GM18873 (cell line): ENCODE measurements at regions not wholly inside any gene's neighbourhood (a gene's known extent, or its start where the extent isn't known, plus 50 kb on each side); places are given as distances from the start of the nearest gene placed in this dataset.

Experiments used
- ATAC-seq: cut with Tn5 transposase; IDR thresholded peaks from one replicate; pipeline ENCODE4 v1.9.1; 2021; ENCODE audit warnings: mild to moderate bottlenecking, moderate library complexity, moderate number of reproducible peaks; ENCODE audit not compliant: unreplicated experiment, low FRiP score

GRCh38 chr9:86798966-86799365 lies 148.3 kb downstream of the GAS1 start:
- no peak for ATAC-seq

GRCh38 chr9:86796666-86797065 lies 150.6 kb downstream of the GAS1 start:
- ATAC-seq: no peak

GRCh38 chr9:86795823-86796553 lies 151.3 kb downstream of the GAS1 start:
- ATAC-seq: no peak

GRCh38 chr9:86795047-86795442 lies 152.3 kb downstream of the GAS1 start:
- ATAC-seq: no peak

GRCh38 chr9:86794391-86795046 lies 152.8 kb downstream of the GAS1 start:
- no peak for ATAC-seq

- ATAC-seq: no peak
Observed at GRCh38 chr9:86792136-86792535, 155.2 kb downstream of the GAS1 start.

- no peak for ATAC-seq
Observed at GRCh38 chr9:86790805-86791204, 156.5 kb downstream of the GAS1 start.

- no peak for ATAC-seq
Observed at GRCh38 chr9:86788456-86788855, 158.8 kb downstream of the GAS1 start.

GRCh38 chr9:86783884-86784283 lies 163.4 kb downstream of the GAS1 start:
- no peak for ATAC-seq

GRCh38 chr9:86782831-86783230 lies 164.5 kb downstream of the GAS1 start:
- no peak for ATAC-seq

GRCh38 chr9:86778761-86779160 lies 168.5 kb downstream of the GAS1 start:
- no peak for ATAC-seq

GRCh38 chr9:86775718-86776117 lies 171.6 kb downstream of the GAS1 start:
- no peak for ATAC-seq

- no peak for ATAC-seq
Observed at GRCh38 chr9:86774116-86774515, 173.2 kb downstream of the GAS1 start.

GRCh38 chr9:86773422-86773945 lies 173.8 kb downstream of the GAS1 start:
- ATAC-seq: no peak

- ATAC-seq: no peak
Observed at GRCh38 chr9:86772635-86772993, 174.7 kb downstream of the GAS1 start.

- ATAC-seq: no peak
Observed at GRCh38 chr9:86771941-86772634, 175.2 kb downstream of the GAS1 start.

- no peak for ATAC-seq
Observed at GRCh38 chr9:86771420-86771819, 175.9 kb downstream of the GAS1 start.

GRCh38 chr9:86768709-86769108 lies 178.6 kb downstream of the GAS1 start:
- ATAC-seq: no peak

- ATAC-seq: no peak
Observed at GRCh38 chr9:86768020-86768419, 179.3 kb downstream of the GAS1 start.

GRCh38 chr9:86767373-86767772 lies 179.9 kb downstream of the GAS1 start:
- no peak for ATAC-seq

GRCh38 chr9:86766912-86767311 lies 180.4 kb downstream of the GAS1 start:
- no peak for ATAC-seq
